ENCODE measurements at regions not wholly inside any gene's neighbourhood (a gene's known extent, or its start where the extent isn't known, plus 50 kb on each side); places are given as distances from the start of the nearest gene placed in this dataset.

- Histone ChIP-seq H3K79me1 (ENCODE audit: low read length) (no peaks in the 10 kb centered on the region), H3K23ac (ENCODE audit: low read length) (no peak overlapping the region), H3K9ac (ENCODE audit: low read length) (no peak overlapping the region), H4K91ac (ENCODE audit: low read depth, low read length) (no peak overlapping the region), H3K4me1 (ENCODE audit: control insufficient read depth in 1 of 2, insufficient read depth in 2 of 2, low read length in 2 of 2) (no peaks in the 10 kb centered on the region), H3K14ac (ENCODE audit: low read length) (no peak overlapping the region), H3K36me3 (ENCODE audit: control insufficient read depth in 1 of 2, insufficient read depth in 2 of 2, low read length in 2 of 2) (no peaks in the 10 kb centered on the region), H4K12ac (ENCODE audit: low read depth, low read length) (no peak overlapping the region), H3K4me2 (ENCODE audit: low read length) (no peak overlapping the region), H3K4me3 (ENCODE audit: low read depth, low read length) (no peak overlapping the region), H3K79me2 (ENCODE audit: control insufficient read depth, insufficient read depth, low read length, poor library complexity) (no peaks in the 10 kb centered on the region), H3K9me3 (ENCODE audit: insufficient read depth, low read depth, low read length) (peaks cover 3% of the 10 kb centered on the region), H2BK12ac (ENCODE audit: low read length) (no peak overlapping the region), H2AK5ac (ENCODE audit: low read length) (no peak overlapping the region), H3K4ac (ENCODE audit: low read depth, low read length) (no peak overlapping the region), H3K27me3 (ENCODE audit: insufficient read depth, low read length) (no peaks in the 10 kb centered on the region), H2BK120ac (ENCODE audit: insufficient read depth, low read length, poor library complexity) (no peak overlapping the region), H3K18ac (ENCODE audit: low read length) (no peak overlapping the region), H4K8ac (ENCODE audit: low read depth, low read length) (no peak overlapping the region), H2BK5ac (ENCODE audit: low read depth, low read length, poor library complexity) (no peak overlapping the region), H3K27ac (ENCODE audit: low read depth, low read length) (no peak overlapping the region), H2AFZ (ENCODE audit: insufficient read depth, low read length, poor library complexity) (no peak overlapping the region)
- no CpG with 5 or more reads among the region's 5 CpGs for WGBS (ENCODE audit: extremely low coverage, insufficient coverage, insufficient read length)
- no peak for DNase-seq
Observed at GRCh38 chr9:100671898-100672297, 94.0 kb downstream of the CAVIN4 start.

- Histone ChIP-seq H3K79me2 (ENCODE audit: control insufficient read depth, insufficient read depth, low read length, poor library complexity) (no peaks in the 10 kb centered on the region), H2BK12ac (ENCODE audit: low read length) (no peak overlapping the region)
Observed at GRCh38 chr9:100673249-100673648, 95.4 kb downstream of the CAVIN4 start.

GRCh38 chr9:100674419-100675122 is 96.7 kb downstream of the CAVIN4 start:
- H3K18ac ChIP-seq (ENCODE audit: low read length): no peak overlapping the region
- no peak overlapping the region for H2BK5ac ChIP-seq (ENCODE audit: low read depth, low read length, poor library complexity)
- no peak overlapping the region for H4K91ac ChIP-seq (ENCODE audit: low read depth, low read length)
- H3K27ac ChIP-seq (ENCODE audit: low read depth, low read length): no peak overlapping the region
- DNase-seq: peak in 1 of 2 donors; percentile 33
- H3K79me1 ChIP-seq (ENCODE audit: low read length): no peaks in the 10 kb centered on the region
- H2BK12ac ChIP-seq (ENCODE audit: low read length): no peak overlapping the region
- no peak overlapping the region for H2BK120ac ChIP-seq (ENCODE audit: insufficient read depth, low read length, poor library complexity)
- no peak overlapping the region for H3K4me3 ChIP-seq (ENCODE audit: low read depth, low read length)
- no peaks in the 10 kb centered on the region for H3K36me3 ChIP-seq (ENCODE audit: control insufficient read depth in 1 of 2, insufficient read depth in 2 of 2, low read length in 2 of 2)
- H2AFZ ChIP-seq (ENCODE audit: insufficient read depth, low read length, poor library complexity): no peak overlapping the region
- no peak overlapping the region for H4K12ac ChIP-seq (ENCODE audit: low read depth, low read length)
- no peak overlapping the region for H3K9ac ChIP-seq (ENCODE audit: low read length)
- H3K14ac ChIP-seq (ENCODE audit: low read length): no peak overlapping the region
- no peak overlapping the region for H3K23ac ChIP-seq (ENCODE audit: low read length)
- H2AK5ac ChIP-seq (ENCODE audit: low read length): no peak overlapping the region
- H3K27me3 ChIP-seq (ENCODE audit: insufficient read depth, low read length): no peaks in the 10 kb centered on the region
- no peak overlapping the region for H3K4me2 ChIP-seq (ENCODE audit: low read length)
- no peaks in the 10 kb centered on the region for H3K79me2 ChIP-seq (ENCODE audit: control insufficient read depth, insufficient read depth, low read length, poor library complexity)
- no peaks in the 10 kb centered on the region for H3K9me3 ChIP-seq (ENCODE audit: insufficient read depth, low read depth, low read length)
- no peak overlapping the region for H3K4ac ChIP-seq (ENCODE audit: low read depth, low read length)
- WGBS (ENCODE audit: extremely low coverage, insufficient coverage, insufficient read length): no CpG with 5 or more reads among the region's 1 CpG
- no peaks in the 10 kb centered on the region for H3K4me1 ChIP-seq (ENCODE audit: control insufficient read depth in 1 of 2, insufficient read depth in 2 of 2, low read length in 2 of 2)
- no peak overlapping the region for H4K8ac ChIP-seq (ENCODE audit: low read depth, low read length)

More at GRCh38 chr9:100673249-100673648, 95.4 kb downstream of the CAVIN4 start:
- H3K4me2 ChIP-seq (ENCODE audit: low read length): no peak overlapping the region
- no peaks in the 10 kb centered on the region for H3K4me1 ChIP-seq (ENCODE audit: control insufficient read depth in 1 of 2, insufficient read depth in 2 of 2, low read length in 2 of 2)
- H3K9me3 ChIP-seq (ENCODE audit: insufficient read depth, low read depth, low read length): no peaks in the 10 kb centered on the region
- no CpG with 5 or more reads among the region's 2 CpGs for WGBS (ENCODE audit: extremely low coverage, insufficient coverage, insufficient read length)
- no peak overlapping the region for H3K27ac ChIP-seq (ENCODE audit: low read depth, low read length)
- no peak for DNase-seq
- H3K36me3 ChIP-seq (ENCODE audit: control insufficient read depth in 1 of 2, insufficient read depth in 2 of 2, low read length in 2 of 2): no peaks in the 10 kb centered on the region
- no peak overlapping the region for H4K12ac ChIP-seq (ENCODE audit: low read depth, low read length)
- no peaks in the 10 kb centered on the region for H3K27me3 ChIP-seq (ENCODE audit: insufficient read depth, low read length)
- no peak overlapping the region for H4K8ac ChIP-seq (ENCODE audit: low read depth, low read length)
- no peak overlapping the region for H3K14ac ChIP-seq (ENCODE audit: low read length)
- H2BK120ac ChIP-seq (ENCODE audit: insufficient read depth, low read length, poor library complexity): no peak overlapping the region
- no peak overlapping the region for H3K9ac ChIP-seq (ENCODE audit: low read length)
- H2AK5ac ChIP-seq (ENCODE audit: low read length): no peak overlapping the region
- H3K4ac ChIP-seq (ENCODE audit: low read depth, low read length): no peak overlapping the region
- no peak overlapping the region for H3K18ac ChIP-seq (ENCODE audit: low read length)
- no peak overlapping the region for H3K4me3 ChIP-seq (ENCODE audit: low read depth, low read length)
- H2AFZ ChIP-seq (ENCODE audit: insufficient read depth, low read length, poor library complexity): no peak overlapping the region
- H3K79me1 ChIP-seq (ENCODE audit: low read length): no peaks in the 10 kb centered on the region
- no peak overlapping the region for H3K23ac ChIP-seq (ENCODE audit: low read length)
- H4K91ac ChIP-seq (ENCODE audit: low read depth, low read length): no peak overlapping the region
- no peak overlapping the region for H2BK5ac ChIP-seq (ENCODE audit: low read depth, low read length, poor library complexity)

- Histone ChIP-seq H3K9me3 (ENCODE audit: insufficient read depth, low read depth, low read length) (no peaks in the 10 kb centered on the region), H3K9ac (ENCODE audit: low read length) (no peak overlapping the region), H3K27ac (ENCODE audit: low read depth, low read length) (no peak overlapping the region), H2BK12ac (ENCODE audit: low read length) (no peak overlapping the region), H3K4ac (ENCODE audit: low read depth, low read length) (no peak overlapping the region), H3K27me3 (ENCODE audit: insufficient read depth, low read length) (no peaks in the 10 kb centered on the region), H2BK5ac (ENCODE audit: low read depth, low read length, poor library complexity) (no peak overlapping the region), H4K91ac (ENCODE audit: low read depth, low read length) (no peak overlapping the region), H2AK5ac (ENCODE audit: low read length) (no peak overlapping the region), H3K4me3 (ENCODE audit: low read depth, low read length) (no peak overlapping the region), H3K79me1 (ENCODE audit: low read length) (no peaks in the 10 kb centered on the region), H3K79me2 (ENCODE audit: control insufficient read depth, insufficient read depth, low read length, poor library complexity) (no peaks in the 10 kb centered on the region), H3K36me3 (ENCODE audit: control insufficient read depth in 1 of 2, insufficient read depth in 2 of 2, low read length in 2 of 2) (no peaks in the 10 kb centered on the region), H2AFZ (ENCODE audit: insufficient read depth, low read length, poor library complexity) (no peak overlapping the region), H3K23ac (ENCODE audit: low read length) (no peak overlapping the region), H4K12ac (ENCODE audit: low read depth, low read length) (no peak overlapping the region), H3K4me2 (ENCODE audit: low read length) (no peak overlapping the region), H3K14ac (ENCODE audit: low read length) (no peak overlapping the region), H3K18ac (ENCODE audit: low read length) (no peak overlapping the region), H2BK120ac (ENCODE audit: insufficient read depth, low read length, poor library complexity) (no peak overlapping the region), H4K8ac (ENCODE audit: low read depth, low read length) (no peak overlapping the region), H3K4me1 (ENCODE audit: control insufficient read depth in 1 of 2, insufficient read depth in 2 of 2, low read length in 2 of 2) (no peaks in the 10 kb centered on the region)
- no CpG with 5 or more reads among the region's 2 CpGs for WGBS (ENCODE audit: extremely low coverage, insufficient coverage, insufficient read length)
- no peak for DNase-seq
Observed at GRCh38 chr9:100679834-100680233, 102.0 kb downstream of the CAVIN4 start.

Measured in trophoblast cell (in vitro differentiated cells and primary cell).